HG03442 (cell line): ENCODE measurements at regions not wholly inside any gene's neighbourhood (a gene's known extent, or its start where the extent isn't known, plus 50 kb on each side); places are given as distances from the start of the nearest gene placed in this dataset.

ENCODE experiments used
- ATAC-seq: cut with Tn5 transposase; IDR thresholded peaks from one replicate; pipeline ENCODE4 v1.9.1; 2021; ENCODE audit warnings: mild to moderate bottlenecking, moderate library complexity; ENCODE audit not compliant: unreplicated experiment

DNA sequence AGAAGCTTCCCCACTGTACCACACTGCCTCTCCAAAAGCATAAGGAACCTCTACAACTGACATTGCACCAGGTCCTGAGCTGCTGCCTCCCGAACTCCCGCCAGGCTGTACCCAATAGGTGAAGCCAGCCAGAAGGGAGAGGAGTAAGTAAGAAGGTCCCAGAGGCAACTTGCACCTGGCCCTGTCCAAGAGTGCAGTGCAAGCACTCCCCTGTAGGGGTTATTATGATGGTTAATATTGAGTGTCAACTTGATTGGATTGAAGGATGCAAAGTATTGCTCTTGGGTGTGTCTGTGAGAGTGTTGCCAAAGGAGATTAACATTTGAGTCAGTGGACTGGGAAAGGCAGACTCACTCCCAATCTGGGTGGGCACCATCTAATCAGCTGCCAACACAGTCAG lies 879.3 kb upstream of the SLIT2 start:
- ATAC-seq: no peak

DNA sequence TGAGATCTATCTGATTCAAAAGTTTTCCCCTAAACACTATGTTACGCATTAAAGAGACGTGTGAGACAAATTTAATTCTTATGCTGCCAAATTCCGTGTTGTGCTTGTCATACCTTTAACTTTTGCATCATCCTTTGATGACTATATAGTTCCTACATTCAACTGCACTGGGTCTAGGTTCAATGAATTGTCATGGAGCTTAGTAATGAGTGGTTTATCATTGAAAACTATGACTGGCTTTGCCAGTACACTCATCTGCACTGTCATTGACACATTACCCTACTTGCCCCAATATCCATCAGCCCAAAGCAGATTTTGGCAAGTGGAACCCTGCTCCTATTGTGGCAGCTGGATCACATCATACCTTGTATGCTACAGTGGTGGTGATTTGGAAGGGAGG lies 882.9 kb upstream of the SLIT2 start:
- no peak for ATAC-seq

DNA sequence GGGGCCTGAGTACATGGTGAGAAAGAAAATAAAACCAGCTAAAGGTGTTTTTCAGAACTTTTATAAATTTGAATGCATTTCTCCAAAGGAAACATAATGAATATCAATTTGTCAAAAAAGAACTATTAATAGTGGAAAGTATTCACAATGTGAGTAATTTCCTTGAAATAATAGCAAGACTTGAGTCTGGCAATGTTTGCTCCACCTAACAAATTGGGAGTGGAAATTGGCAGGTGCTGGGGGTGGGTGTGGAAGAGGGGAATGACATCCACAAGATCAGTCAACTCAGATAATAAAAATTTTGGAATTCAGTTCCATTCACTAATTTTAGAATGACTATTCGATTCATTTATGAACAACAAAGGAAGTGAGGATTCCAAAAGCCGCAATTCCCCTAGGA lies 884.8 kb upstream of the SLIT2 start:
- no peak for ATAC-seq

DNA sequence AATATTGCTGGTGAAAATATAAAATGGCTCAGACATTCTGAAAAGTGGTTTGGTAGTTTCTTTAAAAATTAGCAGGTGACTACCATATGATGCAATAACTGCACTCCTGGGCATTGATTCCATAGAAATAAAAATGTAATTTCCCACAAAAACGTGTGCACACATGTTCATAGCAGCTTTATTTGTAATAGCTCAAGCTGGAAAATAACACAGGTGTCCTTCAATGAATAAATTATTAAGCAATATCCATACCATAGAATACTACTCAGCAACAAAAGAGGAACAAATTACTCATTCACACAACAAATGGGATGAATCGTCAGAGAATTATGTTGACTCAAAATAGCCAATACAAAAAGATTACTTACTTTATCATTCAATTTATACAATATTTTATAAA lies 893.7 kb upstream of the SLIT2 start:
- no peak for ATAC-seq

DNA sequence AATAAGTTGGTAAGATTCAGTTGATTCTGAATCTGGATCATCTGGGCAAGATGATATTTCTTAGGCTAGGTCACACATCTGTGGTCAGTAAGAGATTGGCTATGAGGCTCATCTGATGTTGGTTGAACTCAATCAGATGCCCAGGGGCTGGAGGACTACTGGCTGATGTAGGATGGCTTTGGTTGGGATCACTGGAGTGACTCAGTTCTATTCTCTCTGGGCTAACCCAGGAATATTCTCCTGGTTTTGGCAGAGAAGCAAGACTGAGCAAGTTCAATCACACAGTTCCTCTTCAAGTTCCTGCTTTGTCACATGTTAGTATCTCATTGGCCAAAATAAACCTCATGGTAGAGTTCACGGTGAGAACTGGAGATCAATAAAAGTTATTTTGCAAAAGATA lies 902.3 kb upstream of the SLIT2 start:
- no peak for ATAC-seq

DNA sequence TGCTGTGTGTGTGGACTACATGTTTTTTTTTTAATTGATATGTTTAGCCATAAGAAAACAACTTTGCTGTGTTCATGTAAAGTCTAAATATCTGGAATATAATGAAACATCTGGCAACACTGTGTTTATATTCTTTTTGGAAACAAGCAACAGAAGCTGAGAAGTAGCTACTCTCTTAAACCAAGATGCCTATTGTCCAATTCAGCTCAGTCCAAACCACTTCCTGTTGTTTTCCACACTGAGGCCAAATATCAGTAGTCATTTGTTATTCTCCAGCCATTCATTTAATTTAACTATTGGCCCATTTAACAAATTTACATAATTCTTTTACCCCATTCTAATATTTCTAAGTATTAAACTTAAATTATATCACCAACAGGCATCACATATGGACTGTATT lies 903.0 kb upstream of the SLIT2 start:
- no peak for ATAC-seq

DNA sequence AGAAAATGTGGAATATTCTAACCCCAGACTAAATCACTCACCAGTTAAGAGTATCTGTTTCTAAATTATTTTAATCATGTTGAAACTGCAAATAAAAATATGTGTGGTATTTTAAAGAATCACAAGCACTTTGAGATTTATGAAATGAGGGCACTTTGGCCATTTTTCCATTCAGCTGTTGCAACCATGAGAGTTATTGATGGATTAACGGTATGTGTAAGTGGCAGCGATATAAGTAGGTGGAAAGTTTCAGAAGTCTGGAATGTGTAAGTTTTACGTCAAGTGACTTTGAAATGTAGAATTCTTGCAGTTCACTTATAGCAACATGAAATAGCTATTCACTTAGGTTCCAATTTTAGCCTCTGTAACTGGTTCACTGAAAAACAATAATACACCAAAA lies 905.1 kb upstream of the SLIT2 start:
- ATAC-seq: no peak

DNA sequence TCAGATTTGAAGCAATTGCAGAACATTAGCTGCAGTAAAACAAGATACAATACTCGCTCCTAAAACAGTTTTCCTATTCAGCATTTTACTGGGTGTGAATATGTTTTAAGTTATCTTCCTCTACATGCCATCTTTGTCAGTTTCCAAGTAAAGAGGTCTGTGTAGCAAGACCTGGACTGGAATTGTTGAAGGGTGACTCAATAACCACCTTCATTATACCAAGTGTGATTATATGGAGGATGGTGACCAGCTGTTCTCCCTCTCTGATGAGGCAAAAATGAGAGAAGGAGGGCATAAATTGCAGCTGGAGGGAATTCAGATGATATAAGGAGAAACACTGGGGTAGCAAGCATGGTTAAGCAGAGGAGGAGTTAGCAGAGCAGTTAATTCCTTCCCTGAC lies 922.1 kb upstream of the SLIT2 start:
- ATAC-seq: no peak

DNA sequence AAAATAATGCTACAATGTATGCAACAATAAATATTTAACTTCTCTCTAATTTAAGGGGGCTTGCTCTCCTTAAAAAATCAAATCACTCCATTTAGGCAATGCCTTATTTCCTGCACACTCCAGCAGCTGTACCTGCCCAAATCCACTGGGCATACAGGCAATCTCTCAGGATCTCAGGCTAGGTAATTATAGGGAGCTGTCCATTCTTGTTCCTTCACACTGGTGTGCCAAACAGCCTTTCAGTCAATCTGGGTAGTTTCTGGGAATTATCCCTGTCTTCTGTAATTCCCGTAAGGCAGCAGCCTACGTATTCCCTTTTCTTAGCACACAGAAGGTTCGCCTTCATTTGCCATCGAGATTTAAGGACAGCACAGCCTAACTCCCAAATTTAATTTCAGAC lies 922.6 kb upstream of the SLIT2 start:
- no peak for ATAC-seq

DNA sequence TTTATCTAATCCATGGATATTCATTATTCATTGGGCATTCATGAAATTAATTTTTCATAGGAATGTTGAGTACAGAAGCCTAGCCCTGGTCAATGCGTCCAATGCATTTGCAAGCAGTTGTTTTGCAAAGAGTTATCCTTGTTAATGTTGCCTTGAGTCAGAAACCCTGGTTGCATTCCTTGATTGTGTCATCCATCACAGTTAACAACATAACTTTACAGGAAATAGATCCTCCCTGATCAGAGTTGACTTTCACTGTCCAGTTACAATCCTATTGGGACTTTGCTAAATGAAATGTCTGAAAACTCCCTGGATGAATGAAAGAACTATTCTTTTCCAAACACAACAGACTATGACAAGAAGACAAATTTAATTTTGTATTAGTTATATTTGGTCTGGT lies 924.3 kb upstream of the SLIT2 start:
- no peak for ATAC-seq

DNA sequence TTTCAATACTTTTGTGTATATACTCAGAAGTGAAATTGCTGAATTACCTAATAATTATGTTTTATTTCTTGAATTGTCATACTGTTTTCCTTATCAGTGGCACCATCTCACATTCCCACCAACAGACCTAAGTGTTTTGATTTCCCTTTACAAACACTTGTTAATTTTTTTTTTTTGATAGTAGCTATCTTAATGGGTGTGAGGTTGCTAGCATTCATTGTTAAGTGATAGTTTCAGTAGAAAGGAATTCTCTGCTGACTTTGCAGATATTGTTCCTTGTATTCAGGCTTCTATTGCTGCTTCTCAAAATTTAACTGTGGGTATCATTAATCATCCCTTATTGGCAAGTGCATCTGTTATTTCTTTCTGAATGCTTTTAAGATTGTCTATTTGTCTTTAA lies 927.5 kb upstream of the SLIT2 start:
- ATAC-seq: no peak

DNA sequence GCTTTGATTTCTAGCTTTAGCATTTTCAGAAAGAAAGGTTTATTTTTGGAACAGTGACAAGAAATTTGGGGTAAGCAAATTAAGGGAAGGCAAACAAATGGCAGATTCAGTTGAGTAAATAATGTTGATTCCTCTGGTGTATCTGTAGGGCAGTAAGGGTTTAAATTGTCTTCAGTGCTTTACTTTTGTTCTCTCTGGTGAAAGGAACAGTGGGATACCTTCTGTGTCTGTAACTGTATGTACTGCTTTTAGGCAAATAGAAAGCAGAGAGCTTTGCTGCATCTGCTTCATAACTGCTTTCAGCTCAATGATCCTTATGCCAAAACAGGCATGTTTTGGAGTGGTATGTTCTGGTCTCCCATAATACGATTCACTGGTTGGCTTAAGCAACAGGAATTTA lies 932.1 kb upstream of the SLIT2 start:
- no peak for ATAC-seq

DNA sequence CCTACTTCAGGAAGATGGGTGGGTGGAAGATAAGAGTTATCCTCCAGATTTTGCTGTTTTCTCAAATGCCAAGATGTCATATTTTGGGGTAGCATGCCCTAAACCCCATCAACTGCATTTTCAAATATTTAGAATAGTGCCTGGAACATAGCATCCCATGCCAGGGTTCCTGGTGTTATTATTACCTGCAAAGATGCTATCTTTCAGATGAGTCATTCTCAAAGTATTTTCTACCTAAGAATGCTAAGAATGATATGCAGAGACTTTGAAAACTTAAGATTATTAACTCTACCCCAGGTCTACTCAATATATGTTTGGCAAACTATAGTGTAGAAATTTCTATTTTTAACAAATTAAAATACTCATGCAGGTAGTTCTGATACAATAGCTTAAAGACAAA lies 934.3 kb upstream of the SLIT2 start:
- no peak for ATAC-seq

DNA sequence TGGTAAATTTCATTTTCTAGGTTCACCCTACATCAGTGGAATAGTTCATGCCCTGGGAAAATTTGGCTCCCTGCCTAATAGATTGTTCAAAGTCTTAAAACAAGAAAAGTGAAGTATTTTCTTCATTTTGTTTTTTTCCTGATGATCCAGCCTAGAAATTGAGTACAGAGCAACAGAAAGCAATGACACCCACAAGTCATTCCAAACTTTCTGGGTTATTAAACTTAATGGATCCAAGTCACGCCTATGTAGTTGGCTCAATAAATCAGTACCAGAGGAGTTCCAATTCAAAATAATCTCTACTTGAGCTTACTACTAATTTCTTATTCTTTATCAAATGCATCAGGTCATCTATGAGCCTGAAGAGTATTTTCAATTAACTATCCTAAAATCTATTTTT lies 937.6 kb upstream of the SLIT2 start:
- ATAC-seq: no peak

DNA sequence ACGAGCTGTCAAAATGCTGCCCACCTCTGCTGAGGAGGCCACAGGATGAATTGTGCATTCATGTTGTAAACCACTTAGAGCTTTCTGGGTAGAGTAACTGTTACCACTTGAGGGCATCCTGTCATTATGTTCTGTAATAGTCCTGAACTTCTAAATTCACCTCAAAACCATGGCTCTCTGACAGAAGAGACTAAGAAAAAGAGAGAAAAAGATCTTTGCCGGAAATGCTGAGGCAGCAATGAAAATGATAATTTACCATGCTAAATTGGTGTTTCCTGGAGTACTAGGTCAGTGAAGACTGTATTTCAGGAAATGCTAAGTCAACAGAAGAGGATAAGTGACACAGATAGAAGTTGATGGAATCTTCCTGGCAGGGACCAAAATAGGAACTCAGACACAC lies 942.3 kb upstream of the SLIT2 start:
- ATAC-seq: no peak

DNA sequence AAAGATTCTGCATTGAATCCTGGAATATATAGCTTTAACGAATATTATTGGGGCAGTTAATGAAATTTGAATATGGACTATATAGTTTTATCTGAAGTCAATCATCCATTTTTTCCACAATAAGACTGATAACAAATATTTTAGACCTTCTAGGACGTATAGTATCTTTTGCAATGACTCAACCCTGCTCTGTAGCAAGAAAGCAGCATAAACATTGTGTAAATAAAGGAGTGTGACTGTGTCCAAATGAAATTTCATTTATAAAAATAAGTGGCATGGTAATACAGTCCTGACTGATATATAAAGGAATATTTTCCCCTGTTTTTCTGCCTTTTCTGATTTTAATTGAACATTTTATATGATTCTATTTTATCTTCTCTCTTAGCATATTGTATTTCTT lies 947.7 kb upstream of the SLIT2 start:
- ATAC-seq: no peak

DNA sequence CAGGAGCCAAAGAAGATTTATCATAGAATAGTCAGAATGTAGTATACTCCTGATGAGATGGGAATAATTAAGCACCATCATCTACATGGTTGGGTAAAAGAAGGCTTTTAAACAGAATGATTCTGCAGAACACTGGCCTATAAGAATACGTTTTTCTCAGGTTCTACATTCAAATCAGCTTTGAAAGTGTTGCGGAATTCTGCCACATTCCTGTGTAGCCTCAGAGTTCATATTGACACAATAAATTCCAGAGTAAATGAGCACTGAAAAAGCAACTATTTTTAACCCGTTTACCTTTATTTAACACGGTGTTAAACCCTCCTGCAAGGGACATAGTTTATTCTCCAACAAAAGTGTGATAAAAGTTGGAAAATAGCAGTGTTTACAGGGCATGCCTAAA lies 950.2 kb upstream of the SLIT2 start:
- no peak for ATAC-seq

DNA sequence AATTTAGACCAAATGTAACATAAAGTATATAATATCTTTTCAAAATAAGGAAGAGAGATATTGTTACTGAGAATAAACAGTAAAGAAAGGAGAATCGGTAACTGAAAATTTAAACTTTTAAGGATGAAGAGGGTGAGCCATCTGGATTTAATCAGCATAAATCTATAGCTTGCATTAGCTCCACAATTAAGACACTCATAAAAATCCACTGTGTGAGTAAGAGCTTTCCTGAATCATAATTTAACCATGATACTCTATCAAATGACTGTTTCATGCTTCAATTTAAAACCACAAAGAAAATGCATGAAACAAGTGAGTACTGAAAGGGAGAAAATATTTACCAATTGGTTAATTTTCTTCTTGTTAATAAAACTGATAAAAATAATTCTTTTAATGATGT lies 951.5 kb upstream of the SLIT2 start:
- no peak for ATAC-seq

DNA sequence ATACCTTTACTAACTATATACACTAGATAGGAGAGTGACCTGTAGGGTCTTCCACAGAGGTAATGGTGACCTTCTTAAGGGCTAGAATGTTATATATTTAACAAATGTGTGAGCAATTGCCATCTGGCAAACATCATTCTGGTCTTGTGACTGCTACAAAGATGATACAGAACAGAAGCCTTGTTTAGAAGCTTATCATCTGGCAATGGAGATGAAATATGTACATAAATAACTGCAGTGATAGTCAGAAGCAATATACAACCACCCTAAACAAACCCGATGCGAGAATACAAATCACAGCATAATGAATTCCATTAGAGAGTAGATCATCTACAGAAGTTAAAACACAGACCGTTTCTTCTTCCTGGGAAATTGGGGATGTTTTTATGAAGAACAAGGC lies 952.7 kb upstream of the SLIT2 start:
- ATAC-seq: no peak

DNA sequence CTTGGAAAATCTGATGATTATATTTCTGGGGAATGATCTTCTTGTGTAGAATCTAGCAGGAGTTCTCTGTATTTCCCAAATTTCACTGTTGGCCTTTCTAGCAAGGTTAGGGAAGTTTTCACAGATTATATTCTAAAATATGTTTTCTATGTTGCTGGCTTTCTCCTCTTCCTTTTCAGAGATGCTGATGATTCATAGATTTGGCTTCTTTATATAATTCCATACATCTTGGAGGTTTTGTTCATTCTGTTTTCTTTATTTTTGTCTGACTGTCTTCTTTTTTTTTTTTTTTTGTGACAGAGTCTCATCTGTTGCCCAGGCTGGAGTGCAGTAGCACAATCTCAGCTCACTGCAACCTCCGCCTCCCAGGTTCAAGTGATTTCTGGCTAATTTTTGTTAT lies 957.9 kb upstream of the SLIT2 start:
- ATAC-seq: no peak

DNA sequence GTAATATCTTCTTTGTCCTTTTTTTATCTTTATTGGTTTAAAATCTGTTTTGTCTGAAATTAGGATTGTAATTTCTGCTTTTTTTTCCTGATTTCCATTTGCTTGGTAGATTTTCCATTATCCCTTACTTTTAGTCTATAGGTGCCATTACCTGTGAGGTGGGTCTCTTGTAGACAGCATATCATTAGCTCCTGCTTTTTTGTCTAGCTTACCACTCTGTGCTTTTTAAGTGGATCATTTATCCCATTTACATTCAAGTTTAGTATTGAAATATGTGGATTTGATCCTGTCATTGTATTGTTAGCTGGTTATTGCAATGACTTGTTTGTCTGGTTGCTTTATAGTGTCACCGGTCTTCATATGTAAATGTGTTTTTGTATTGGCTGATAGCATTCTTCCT lies 958.6 kb upstream of the SLIT2 start:
- ATAC-seq: no peak

DNA sequence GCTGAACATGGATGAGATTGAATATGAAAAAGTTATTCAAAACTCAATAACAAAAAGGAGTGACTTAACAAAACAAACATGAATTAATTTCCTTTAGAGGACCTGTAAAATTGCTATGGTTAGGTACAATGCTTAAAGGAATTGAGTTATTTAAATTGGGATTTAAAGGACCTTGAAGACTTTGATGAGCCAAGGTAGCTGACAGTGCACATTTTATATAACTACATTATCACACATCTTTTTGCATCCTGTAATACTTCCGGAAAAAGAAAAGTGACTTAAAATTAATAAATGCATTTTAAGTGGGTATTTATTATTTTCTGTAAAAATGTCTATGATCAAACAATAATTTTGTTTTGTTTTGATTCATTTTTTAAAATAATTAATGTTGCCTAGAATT lies 964.8 kb upstream of the SLIT2 start:
- no peak for ATAC-seq

DNA sequence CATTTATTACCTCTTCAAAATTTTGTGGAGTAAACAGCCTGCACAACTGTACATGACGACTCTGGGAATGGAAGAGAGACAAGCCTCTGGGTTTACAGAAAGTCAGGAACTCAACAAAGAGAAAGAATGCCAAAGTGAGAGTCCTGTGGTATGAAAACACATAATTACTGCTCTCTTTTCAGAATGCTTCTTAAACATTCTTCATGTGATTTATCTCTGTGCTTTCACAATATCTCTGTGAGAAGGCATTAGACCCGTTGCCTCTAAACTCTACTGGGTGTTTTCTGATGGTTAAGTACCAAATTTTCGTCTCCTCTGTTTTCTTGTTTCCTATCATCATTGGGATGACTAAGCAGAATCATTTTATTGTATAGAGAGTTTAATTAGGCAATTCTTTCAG lies 966.6 kb upstream of the SLIT2 start:
- ATAC-seq: no peak

DNA sequence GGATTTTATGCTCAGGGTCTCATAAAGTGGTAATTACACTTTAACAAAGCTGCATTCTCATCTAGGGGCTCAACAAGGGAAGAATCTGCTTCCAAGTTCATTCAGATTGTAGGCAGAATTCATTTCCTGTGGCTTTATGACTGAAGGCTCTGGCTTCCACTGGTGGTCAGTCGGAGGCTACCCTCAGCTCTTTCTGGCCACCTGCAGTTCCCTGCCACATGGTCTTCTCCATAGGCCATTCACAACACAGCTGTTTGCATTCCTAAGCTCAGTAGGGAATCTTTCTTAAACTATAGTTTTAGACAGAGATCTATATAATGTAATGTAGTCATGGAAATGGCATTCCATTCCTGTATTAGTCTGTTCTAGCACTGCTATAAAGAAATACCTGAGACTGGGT lies 973.0 kb upstream of the SLIT2 start:
- ATAC-seq: no peak
